PC-9 (cell line): ENCODE measurements at regions not wholly inside any gene's neighbourhood (a gene's known extent, or its start where the extent isn't known, plus 50 kb on each side); places are given as distances from the start of the nearest gene placed in this dataset.

Experiments
- EZH2 ChIP-seq: fragments of 200-600 bp; sonication (generic); IDR thresholded peaks from 2 replicates; pipeline ENCODE4 v1.8.0; 2017; ENCODE audit warnings: antibody characterized with exemption, low read depth
- TF ChIP-seq, protein P1 (sequence below): fragments of 200-600 bp; sonication (generic); conservative IDR thresholded peaks from 2 replicates; pipeline ENCODE4 v1.6.1; 2017; ENCODE audit warnings: mixed run types, antibody characterized with exemption, mild to moderate bottlenecking, moderate library complexity

DNA sequence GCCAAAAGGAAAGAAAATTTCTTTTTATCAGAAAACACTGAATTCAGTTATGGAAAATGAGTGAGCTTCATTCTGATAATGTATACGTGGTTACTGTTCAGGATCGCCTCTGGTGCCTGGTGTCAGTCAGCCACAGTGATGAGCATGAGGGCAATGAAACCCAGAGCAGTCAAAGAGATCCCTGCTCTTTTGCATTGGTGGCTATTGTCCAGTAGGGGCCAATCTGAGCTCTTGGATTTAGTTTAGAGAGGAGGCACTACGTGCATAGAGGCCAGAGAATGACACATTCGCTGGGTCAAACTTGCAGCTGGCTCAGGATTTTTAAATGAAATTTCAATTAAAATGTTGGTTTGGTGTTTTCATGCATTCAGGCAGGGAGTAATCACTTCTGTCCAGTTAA, 522.9 kb downstream of the TMEM182 start:
- no peak for TF ChIP-seq EZH2
- TF ChIP-seq, protein P1, sequence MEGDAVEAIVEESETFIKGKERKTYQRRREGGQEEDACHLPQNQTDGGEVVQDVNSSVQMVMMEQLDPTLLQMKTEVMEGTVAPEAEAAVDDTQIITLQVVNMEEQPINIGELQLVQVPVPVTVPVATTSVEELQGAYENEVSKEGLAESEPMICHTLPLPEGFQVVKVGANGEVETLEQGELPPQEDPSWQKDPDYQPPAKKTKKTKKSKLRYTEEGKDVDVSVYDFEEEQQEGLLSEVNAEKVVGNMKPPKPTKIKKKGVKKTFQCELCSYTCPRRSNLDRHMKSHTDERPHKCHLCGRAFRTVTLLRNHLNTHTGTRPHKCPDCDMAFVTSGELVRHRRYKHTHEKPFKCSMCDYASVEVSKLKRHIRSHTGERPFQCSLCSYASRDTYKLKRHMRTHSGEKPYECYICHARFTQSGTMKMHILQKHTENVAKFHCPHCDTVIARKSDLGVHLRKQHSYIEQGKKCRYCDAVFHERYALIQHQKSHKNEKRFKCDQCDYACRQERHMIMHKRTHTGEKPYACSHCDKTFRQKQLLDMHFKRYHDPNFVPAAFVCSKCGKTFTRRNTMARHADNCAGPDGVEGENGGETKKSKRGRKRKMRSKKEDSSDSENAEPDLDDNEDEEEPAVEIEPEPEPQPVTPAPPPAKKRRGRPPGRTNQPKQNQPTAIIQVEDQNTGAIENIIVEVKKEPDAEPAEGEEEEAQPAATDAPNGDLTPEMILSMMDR: no peak
